ENCODE measurements at regions not wholly inside any gene's neighbourhood (a gene's known extent, or its start where the extent isn't known, plus 50 kb on each side); places are given as distances from the start of the nearest gene placed in this dataset.

DNA sequence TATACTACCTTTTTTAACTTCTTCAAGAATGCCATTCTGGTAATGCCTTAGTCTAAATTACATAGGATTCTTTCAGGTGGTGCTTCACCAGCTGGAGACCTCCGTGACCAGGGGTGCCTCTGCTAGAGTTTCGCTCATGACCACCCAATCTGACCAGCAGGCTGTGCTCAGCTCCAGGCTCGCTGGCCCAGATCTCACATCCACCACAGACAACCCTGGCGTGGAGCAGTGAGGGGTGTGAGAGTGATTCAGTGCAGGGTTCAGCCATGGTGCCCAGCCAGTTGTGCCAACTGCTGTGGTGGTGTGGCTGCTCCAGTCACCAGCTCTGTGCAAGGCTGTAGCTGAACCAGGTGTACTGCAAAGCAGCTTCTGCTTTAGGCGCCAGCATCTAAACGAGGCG, 198.6 kb downstream of the MMUT start:
- TF ChIP-seq, protein P1, sequence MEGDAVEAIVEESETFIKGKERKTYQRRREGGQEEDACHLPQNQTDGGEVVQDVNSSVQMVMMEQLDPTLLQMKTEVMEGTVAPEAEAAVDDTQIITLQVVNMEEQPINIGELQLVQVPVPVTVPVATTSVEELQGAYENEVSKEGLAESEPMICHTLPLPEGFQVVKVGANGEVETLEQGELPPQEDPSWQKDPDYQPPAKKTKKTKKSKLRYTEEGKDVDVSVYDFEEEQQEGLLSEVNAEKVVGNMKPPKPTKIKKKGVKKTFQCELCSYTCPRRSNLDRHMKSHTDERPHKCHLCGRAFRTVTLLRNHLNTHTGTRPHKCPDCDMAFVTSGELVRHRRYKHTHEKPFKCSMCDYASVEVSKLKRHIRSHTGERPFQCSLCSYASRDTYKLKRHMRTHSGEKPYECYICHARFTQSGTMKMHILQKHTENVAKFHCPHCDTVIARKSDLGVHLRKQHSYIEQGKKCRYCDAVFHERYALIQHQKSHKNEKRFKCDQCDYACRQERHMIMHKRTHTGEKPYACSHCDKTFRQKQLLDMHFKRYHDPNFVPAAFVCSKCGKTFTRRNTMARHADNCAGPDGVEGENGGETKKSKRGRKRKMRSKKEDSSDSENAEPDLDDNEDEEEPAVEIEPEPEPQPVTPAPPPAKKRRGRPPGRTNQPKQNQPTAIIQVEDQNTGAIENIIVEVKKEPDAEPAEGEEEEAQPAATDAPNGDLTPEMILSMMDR (IDR thresholded peaks at IDR 0.05) = no peak
- no peak for TF ChIP-seq POLR2A (IDR thresholded peaks at IDR 0.05)
- no peak for TF ChIP-seq EP300 (IDR thresholded peaks at IDR 0.05)

Measured in gastroesophageal sphincter (tissue), 3 donors.